ENCODE measurements at regions not wholly inside any gene's neighbourhood (a gene's known extent, or its start where the extent isn't known, plus 50 kb on each side); places are given as distances from the start of the nearest gene placed in this dataset.
"Not testable (repeated sequence)": the region's sequence is repeated elsewhere in the genome, so short reads cannot be mapped to it uniquely, and the experiment has no call there.

DNA sequence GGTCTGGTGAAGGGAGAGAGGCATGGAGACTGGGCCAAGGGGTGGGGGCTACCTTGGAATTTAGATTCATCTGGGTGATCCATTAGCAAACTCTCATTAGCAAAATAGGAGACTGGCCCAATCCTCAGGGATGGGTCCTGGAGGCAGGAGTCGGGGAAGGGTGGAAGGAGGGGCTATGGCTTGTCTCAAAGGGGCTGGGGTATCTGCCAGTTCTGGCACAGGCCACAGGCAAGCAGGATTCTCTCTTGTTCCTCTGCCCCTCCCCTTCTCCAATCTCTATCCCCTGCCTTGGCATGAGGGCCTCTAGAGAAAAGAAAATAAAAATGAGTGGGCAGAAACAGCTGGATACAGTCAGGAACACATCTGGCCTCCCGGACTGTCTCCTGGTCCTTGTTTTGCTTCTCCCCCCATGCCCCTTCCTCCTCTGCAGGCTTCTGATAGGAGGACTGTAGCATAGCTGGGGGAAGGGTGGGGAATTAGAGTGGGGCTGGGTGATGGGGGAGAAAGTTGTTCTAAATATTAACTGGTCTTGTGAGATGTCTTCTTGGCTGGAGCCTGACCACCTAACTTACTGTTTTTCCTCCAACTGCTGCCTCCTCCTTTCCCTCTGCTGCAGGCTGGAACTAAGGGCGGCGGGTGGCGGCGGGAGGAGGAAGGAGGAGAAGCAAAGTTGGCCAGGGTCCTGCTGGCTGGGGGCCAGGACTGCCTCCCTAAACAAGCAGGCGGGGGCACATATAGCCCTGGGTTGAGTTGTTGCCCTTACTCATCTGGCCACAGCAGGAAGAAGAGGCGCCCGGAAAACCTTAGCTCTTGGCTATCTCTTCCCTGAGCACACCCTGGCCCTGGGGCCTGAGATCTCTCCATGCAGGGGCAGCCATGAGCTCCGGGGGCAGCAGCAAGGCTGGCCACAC lies 53.3 kb upstream of the LAS1L start:
- no peaks in the 10 kb centered on the region for H3K4me1 ChIP-seq (ENCODE audit: control insufficient read depth, extremely low read depth, insufficient read depth, low read length)
- H3K4me3 ChIP-seq (replicated peaks in 1 of 4; ENCODE audit: control extremely low read depth in 1 of 4, insufficient read depth in 1 of 4, low read depth in 3 of 4, low read length in 4 of 4) = peak overlapping the region in 2 of 4 experiments; percentile 23 to 53
- no peaks in the 10 kb centered on the region for H3K27me3 ChIP-seq (ENCODE audit: control insufficient read depth, insufficient read depth, low read length)
- H3K36me3 ChIP-seq (ENCODE audit: control insufficient read depth, insufficient read depth, low read length) = no peaks in the 10 kb centered on the region
- no peaks in the 10 kb centered on the region for H3K9me3 ChIP-seq (ENCODE audit: control insufficient read depth, insufficient read depth, low read depth, low read length)
- H4K20me1 ChIP-seq (ENCODE audit: control insufficient read depth, extremely low read depth, insufficient read depth, low read length) = no peaks in the 10 kb centered on the region
- H3K27ac ChIP-seq (ENCODE audit: insufficient read depth, low read length) = no peak overlapping the region
- TF ChIP-seq, protein P1, sequence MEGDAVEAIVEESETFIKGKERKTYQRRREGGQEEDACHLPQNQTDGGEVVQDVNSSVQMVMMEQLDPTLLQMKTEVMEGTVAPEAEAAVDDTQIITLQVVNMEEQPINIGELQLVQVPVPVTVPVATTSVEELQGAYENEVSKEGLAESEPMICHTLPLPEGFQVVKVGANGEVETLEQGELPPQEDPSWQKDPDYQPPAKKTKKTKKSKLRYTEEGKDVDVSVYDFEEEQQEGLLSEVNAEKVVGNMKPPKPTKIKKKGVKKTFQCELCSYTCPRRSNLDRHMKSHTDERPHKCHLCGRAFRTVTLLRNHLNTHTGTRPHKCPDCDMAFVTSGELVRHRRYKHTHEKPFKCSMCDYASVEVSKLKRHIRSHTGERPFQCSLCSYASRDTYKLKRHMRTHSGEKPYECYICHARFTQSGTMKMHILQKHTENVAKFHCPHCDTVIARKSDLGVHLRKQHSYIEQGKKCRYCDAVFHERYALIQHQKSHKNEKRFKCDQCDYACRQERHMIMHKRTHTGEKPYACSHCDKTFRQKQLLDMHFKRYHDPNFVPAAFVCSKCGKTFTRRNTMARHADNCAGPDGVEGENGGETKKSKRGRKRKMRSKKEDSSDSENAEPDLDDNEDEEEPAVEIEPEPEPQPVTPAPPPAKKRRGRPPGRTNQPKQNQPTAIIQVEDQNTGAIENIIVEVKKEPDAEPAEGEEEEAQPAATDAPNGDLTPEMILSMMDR (conservative IDR thresholded peaks at IDR 0.05 in 1 of 2, IDR thresholded peaks at IDR 0.05 in 1 of 2; ENCODE audit: low read depth in 1 of 2, low read length in 2 of 2) = no peak
- TF ChIP-seq EZH2 (IDR thresholded peaks at IDR 0.05; ENCODE audit: low read length, missing control alignments) = no peak
- H3K79me2 ChIP-seq (ENCODE audit: control insufficient read depth, insufficient read depth, low read length) = no peaks in the 10 kb centered on the region
- peak overlapping the region; percentile 23 for H2AFZ ChIP-seq (ENCODE audit: low read length)
- peak overlapping the region; percentile 51 for H3K4me2 ChIP-seq (ENCODE audit: extremely low read depth, insufficient read depth, low read length)
- peak; percentile 43 to 80 for DNase-seq (ENCODE audit: low read depth in 2 of 2)
- H3K9ac ChIP-seq (ENCODE audit: insufficient read depth, low read length) = no peak overlapping the region

DNA sequence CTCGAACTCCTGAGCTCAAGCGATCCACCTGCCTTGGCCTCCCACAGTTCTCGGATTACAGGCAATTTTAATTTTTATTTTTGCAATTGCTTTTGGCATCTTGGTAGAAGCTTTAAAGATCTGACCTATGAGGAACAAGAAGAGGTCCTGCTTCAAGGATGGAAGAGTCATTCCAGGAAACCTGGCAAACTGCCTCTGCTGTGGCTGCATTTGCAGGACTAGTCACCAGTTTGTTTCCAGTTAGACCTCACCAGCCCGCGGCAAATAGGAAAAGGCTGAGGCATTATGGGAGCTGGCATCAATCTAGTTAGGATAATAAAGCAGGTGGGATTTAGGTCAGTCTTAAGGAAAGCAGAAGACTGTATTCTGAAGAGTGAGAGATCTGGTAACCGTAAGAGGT lies 51.9 kb upstream of the LAS1L start:
- Histone ChIP-seq H3K4me1 (ENCODE audit: control insufficient read depth, extremely low read depth, insufficient read depth, low read length) (no peaks in the 10 kb centered on the region), H3K27ac (ENCODE audit: insufficient read depth, low read length) (no peak overlapping the region), H3K9me3 (ENCODE audit: control insufficient read depth, insufficient read depth, low read depth, low read length) (no peaks in the 10 kb centered on the region), H2AFZ (ENCODE audit: low read length) (no peak overlapping the region), H3K36me3 (ENCODE audit: control insufficient read depth, insufficient read depth, low read length) (no peaks in the 10 kb centered on the region), H3K79me2 (ENCODE audit: control insufficient read depth, insufficient read depth, low read length) (no peaks in the 10 kb centered on the region), H3K4me2 (ENCODE audit: extremely low read depth, insufficient read depth, low read length) (no peak overlapping the region), H4K20me1 (ENCODE audit: control insufficient read depth, extremely low read depth, insufficient read depth, low read length) (no peaks in the 10 kb centered on the region), H3K27me3 (ENCODE audit: control insufficient read depth, insufficient read depth, low read length) (no peaks in the 10 kb centered on the region), H3K9ac (ENCODE audit: insufficient read depth, low read length) (no peak overlapping the region), H3K4me3 (replicated peaks in 1 of 4; ENCODE audit: control extremely low read depth in 1 of 4, insufficient read depth in 1 of 4, low read depth in 3 of 4, low read length in 4 of 4) (no peak overlapping the region)
- DNase-seq (ENCODE audit: low read depth in 2 of 2) = peak in 1 of 2 donors; percentile 48
- TF ChIP-seq, protein P1 (conservative IDR thresholded peaks at IDR 0.05 in 1 of 2, IDR thresholded peaks at IDR 0.05 in 1 of 2; ENCODE audit: low read depth in 1 of 2, low read length in 2 of 2) = no peak
- TF ChIP-seq EZH2 (IDR thresholded peaks at IDR 0.05; ENCODE audit: low read length, missing control alignments) = no peak

DNA sequence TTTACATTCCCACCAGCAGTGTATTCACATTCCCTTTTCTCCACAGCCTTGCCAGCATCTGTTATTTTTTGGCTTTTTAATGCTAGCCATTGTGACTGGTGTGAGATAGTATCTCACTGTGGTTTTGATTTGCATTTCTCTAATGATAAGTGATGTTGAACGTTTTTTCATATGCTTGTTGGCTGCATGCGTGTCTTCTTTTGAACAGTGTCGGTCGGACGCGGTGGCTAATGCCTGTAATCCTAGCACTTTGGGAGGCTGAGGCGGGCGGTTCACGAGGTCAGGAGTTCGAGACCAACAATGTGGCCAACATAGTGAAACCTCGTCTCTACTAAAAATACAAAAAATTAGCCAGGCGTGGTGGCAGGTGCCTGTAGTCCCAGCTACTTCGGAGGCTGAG lies 50.6 kb upstream of the LAS1L start:
- H3K4me3 ChIP-seq (replicated peaks in 1 of 4; ENCODE audit: control extremely low read depth in 1 of 4, insufficient read depth in 1 of 4, low read depth in 3 of 4, low read length in 4 of 4); H4K20me1 ChIP-seq (ENCODE audit: control insufficient read depth, extremely low read depth, insufficient read depth, low read length); H3K27ac ChIP-seq (ENCODE audit: insufficient read depth, low read length); H3K79me2 ChIP-seq (ENCODE audit: control insufficient read depth, insufficient read depth, low read length); H3K9me3 ChIP-seq (ENCODE audit: control insufficient read depth, insufficient read depth, low read depth, low read length); H3K36me3 ChIP-seq (ENCODE audit: control insufficient read depth, insufficient read depth, low read length); H2AFZ ChIP-seq (ENCODE audit: low read length); H3K27me3 ChIP-seq (ENCODE audit: control insufficient read depth, insufficient read depth, low read length); H3K9ac ChIP-seq (ENCODE audit: insufficient read depth, low read length); H3K4me2 ChIP-seq (ENCODE audit: extremely low read depth, insufficient read depth, low read length); H3K4me1 ChIP-seq (ENCODE audit: control insufficient read depth, extremely low read depth, insufficient read depth, low read length): not testable (repeated sequence)
- peak in 1 of 2 donors; percentile 26 for DNase-seq (ENCODE audit: low read depth in 2 of 2)

Data from fibroblast of lung (primary cell).